GM19438 (cell line): ENCODE measurements at regions not wholly inside any gene's neighbourhood (a gene's known extent, or its start where the extent isn't known, plus 50 kb on each side); places are given as distances from the start of the nearest gene placed in this dataset.
"Not testable (repeated sequence)": the region's sequence is repeated elsewhere in the genome, so short reads cannot be mapped to it uniquely, and the experiment has no call there.

Experiments used
- ATAC-seq: cut with Tn5 transposase; IDR thresholded peaks from one replicate; pipeline ENCODE4 v1.9.1; 2021; ENCODE audit warnings: low read depth; ENCODE audit not compliant: unreplicated experiment

DNA sequence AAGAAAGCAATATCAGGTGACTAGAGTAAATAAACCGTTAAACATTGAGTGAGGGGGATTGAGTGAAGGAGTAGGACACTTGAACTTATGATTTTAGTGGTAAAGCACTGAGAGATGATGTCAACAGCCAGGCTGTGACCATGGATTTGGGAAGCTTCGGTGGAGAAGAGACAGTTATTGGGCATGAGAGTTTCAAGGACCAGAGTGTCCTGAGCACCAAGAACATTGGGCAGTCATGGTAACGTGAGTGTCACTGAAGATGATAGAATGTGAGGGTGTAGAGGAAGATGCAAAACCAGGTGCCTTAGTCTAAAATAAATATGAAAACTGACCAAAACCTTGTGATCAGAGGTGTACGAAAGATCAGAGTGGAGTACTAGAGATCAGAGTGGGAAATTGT is 248.1 kb downstream of the ASXL3 start:
- ATAC-seq = no peak

DNA sequence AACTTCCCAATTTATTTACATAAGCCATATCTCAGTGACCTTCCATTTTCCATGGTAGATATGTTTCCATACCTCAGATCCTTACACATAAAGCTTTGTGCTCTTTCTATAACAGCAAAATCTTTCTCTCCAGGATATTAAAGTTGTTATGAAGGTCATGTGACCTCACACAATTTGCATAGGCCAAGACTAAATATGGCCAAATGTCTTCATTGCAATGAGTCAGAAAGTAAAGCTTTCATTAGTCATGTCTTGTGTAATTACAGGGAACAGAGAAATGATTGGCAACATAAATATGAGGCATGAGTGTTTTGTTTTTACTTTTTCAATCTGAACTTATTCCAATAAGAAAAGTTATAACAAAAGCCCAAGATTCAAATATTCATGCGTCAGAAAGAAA is 243.5 kb downstream of the ASXL3 start:
- no peak for ATAC-seq

DNA sequence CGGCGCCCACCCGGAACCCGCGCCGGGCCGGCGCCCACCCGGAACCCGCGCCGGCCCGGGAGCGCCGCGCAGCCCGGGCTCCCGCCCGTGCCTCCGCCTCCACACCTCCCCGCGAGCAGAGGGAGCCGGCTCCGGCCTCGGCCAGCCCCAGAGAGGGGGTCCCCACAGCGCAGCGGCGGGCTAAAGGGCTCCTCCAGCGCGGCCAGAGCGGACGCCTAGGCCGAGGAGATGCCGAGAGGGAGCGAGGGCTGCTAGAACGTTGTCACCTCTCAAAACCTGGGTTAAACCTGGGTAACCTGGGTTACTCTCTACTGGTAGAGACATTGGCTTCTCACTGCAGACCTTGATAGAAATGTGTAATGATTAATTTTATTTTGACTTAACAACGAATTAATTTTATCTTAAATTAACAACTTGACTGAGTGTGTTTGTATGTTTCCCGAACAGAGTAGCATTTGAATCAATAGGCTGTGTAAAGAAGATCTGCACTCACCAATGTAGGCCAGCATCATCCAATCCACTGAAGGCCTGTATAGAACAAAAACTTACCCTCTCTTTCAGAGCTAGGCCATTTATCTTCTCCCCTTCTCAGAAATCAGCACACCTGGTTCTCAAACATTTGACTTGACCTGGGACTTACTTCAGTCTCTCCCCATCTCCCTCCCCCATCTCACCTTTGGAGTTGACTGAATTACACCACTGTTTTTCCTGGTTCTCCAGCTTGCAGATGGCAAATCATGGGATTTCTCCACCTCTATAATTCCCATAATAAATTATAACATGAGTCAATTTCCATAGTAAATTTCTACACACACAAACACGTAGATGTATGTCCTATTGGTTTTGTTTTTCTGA is 242.7 kb downstream of the ASXL3 start:
- no peak for ATAC-seq

DNA sequence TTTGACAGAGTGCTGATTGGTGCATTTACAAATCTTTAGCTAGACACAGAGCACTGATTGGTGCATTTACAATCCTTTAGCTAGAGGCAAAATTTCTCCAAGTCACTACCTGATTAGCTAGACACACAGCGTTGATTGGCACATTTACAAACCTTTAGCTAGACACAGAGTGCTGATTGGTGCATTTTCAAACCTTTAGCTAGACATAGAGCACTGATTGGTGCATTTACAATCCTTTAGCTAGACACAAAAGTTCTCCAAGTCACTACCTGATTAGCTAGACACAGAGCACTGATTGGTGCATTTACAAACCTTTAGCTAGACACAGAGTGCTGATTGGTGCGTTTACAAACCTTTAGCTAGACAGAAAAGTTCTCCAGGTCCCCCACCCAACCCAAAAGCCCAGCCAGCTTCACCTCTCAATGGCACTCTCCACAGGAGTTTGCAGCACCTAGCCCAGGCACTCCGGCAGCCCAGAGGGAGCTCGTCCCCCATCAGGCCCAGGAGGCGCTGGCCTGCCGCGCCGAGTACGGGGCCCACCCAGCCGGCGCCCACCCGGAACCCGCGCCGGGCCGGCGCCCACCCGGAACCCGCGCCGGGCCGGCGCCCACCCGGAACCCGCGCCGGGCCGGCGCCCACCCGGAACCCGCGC is 241.8 kb downstream of the ASXL3 start:
- not testable (repeated sequence) for ATAC-seq

DNA sequence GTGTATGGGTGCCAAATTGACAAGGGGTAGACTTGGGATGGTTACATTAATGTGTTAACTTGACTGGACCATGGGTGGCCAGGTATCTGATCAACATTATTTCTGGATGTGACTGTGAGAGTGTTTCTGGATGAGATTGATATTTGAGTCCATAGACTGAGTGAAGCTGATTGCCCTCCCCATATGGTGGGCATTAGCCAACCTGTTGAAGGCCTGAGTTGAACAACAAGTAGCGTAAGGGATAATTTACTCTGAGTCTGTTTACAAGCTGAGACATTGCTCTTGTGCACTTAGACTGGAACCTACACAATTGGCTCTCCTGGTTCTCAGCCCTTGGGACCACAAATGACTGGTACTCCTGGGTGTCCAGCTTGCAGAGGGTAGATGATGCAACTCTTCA is 240.1 kb downstream of the ASXL3 start:
- no peak for ATAC-seq

DNA sequence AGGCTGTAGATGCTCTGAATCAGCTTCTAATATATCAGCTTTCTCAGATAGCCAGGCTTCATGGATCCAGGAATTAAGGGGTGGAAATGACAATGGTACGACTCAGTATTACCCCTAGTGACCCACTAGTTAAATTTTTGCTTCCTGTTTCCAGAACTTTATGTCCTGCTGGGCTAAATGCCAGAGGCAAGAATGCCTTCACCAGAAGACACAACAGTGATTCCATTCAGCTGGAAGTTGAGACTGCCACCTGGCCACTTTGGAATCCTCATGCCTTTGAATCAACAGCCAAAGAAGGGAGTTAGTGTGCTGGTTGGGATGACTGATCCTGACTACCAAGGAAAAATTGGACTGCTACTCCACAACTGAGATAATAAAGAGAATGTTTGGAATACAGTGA is 239.1 kb downstream of the ASXL3 start:
- no peak for ATAC-seq

DNA sequence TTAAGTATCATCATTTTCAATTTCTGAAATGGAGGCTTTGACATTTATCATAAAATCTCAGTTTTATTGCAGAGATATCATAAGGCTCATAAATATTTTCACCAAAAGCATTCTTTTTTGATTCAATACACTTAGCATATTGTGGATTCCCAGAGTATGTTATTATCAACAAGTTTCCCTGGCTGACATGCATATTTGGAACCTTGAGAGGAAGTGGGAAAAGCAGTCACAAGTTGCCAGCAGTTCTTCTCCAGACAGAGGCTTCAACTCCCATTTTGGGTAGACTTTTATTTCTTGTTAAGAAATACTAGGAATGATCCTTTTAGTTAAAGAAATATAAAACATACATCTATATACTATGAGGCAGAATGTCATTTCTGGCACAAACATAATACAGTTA is 236.5 kb downstream of the ASXL3 start:
- ATAC-seq = no peak

DNA sequence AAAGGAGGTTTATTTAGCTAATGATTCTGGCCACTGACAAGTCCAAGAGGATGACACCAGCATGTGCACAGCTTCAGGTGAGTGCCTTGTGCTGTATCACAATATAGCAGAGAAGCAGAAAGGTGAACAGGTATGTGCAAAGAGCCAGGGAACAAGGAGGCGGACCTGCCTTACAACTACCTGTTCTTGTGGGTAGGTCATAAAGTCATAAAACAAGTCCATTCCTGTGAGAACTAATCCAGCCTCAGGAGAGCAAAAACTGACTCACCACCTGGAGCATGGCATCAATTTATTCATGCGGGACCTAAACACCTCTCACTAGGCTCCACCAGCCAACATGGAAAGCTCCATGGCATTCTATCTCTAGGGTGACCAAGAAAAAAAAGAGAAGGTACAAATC is 234.2 kb downstream of the ASXL3 start:
- ATAC-seq = no peak

DNA sequence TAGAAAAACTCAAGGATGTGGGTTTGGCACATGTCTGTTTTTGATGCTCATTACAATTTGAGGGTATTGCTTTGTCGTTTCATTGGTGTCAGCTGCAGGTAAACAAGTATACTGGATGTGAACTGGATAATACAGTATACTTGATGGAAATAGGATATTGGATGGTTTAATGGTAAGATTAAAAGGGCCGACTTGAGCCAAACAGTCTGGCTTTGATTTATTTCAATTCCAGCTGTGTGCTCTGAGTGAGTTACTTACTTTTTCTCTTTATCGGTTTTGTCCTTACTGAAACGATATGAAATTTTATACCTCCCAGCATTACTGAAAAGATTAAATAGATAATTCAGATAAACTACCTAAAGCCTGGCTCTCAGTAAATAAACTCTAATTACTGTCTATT is 227.6 kb downstream of the ASXL3 start:
- ATAC-seq = no peak

DNA sequence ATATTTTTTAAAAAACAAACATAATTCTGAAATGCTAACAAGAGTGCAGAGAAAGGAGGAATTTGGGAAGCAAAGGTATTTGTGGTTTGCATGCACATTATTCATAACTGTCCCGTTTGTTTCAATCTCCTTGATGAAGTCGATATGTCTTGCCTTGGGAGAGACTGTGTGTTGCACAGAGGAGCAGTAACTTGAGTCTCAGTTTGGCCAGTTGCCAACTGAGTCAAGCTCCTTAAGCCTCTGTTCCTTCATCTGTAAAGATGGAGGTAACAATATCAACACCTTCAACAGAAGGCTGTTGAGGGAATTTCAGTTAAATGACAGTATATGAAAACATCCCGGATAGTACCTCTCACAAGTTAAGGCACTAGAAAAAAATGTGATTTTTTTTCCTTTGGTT is 226.2 kb downstream of the ASXL3 start:
- no peak for ATAC-seq

DNA sequence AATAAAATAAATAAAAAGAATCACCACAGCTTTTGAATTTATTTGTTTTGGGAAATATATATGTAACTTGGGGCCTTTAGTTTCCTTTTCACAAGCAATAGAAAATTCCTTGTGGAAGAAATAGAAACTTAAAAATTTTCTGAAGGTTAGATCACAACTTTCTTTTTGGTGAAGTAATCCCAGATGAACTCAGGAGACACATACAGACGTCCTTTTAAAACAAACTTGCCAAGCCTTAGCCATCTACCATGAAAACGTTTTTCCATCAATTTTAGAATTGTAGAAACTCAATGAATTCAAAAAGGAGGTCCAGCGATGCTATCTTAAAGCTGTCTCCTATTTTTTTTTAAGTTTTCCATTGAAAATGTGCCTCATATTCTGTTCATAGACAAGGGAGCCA is 225.6 kb downstream of the ASXL3 start:
- no peak for ATAC-seq

DNA sequence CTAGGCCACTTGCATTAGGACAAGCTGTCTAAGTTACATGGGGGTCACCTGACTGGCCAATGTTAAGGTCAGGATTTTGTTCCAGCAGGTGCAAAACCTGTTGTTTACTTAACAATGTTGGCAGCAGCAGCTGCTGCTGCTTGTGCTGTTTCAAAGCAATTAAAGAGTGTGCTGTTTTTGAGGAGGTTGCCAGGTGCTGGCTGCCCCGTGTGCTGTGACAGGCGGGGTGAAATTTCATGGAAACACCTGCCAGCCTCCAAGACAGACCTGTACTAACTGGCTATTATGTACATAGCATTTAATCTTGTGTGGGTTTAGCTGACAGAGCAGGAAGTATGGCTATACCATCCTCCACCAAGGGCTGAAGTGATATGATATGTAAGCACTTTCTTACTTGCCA is 224.9 kb downstream of the ASXL3 start:
- no peak for ATAC-seq
